ENCODE measurements at regions not wholly inside any gene's neighbourhood (a gene's known extent, or its start where the extent isn't known, plus 50 kb on each side); places are given as distances from the start of the nearest gene placed in this dataset.

- ChIA-PET RAD21 (ENCODE audit: unreplicated experiment) (no interaction called here), SMC1A (ENCODE audit: uncharacterized antibody, unreplicated experiment) (no interaction called here), POLR2A (no interaction called here), CTCF (interaction anchor here (0.9 to 1.4 kb wide), 4 partner anchors 174 to 188 kb away, joined by 3 to 5 read pairs (median 3); no protein-coding TSS in a partner anchor)
- ATAC-seq (no peak), FAIRE-seq (no peak), DNase-seq (ENCODE audit: low read depth, low spot score) (no peak)
- H3K4me2 ChIP-seq (ENCODE audit: control insufficient read depth, insufficient read depth): no peak overlapping the region
- no peak overlapping the region for H3K27ac ChIP-seq (ENCODE audit: control insufficient read depth, insufficient read depth)
- no peaks in the 10 kb centered on the region for H3K36me3 ChIP-seq (ENCODE audit: control insufficient read depth in 2 of 2, insufficient read depth in 2 of 2, low read length in 1 of 2)
- H3K27me3 ChIP-seq (replicated peaks in 1 of 2; ENCODE audit: control insufficient read depth in 2 of 2, insufficient read depth in 2 of 2, low read length in 1 of 2): no peaks in the 10 kb centered on the region
- WGBS (ENCODE audit: insufficient coverage, insufficient replicate concordance, low lambda C conversion rate, missing lambda C conversion rate): 23% methylated on average over 5 of the region's 5 CpGs
- in situ Hi-C loops (cut with MboI) (no loop called here), intact Hi-C loops (cut with micrococcal nuclease; ENCODE audit: unreplicated experiment) (loop anchor here (10.0 kb wide), 1 partner anchor 263 kb away; no protein-coding TSS in a partner anchor)
- H3K9me3 ChIP-seq (replicated peaks; ENCODE audit: control insufficient read depth, insufficient read depth, low read length): no peaks in the 10 kb centered on the region
- H3K9ac ChIP-seq (ENCODE audit: control insufficient read depth, insufficient read depth, low read length): no peak overlapping the region
- H4K20me1 ChIP-seq (ENCODE audit: control insufficient read depth, insufficient read depth): no peaks in the 10 kb centered on the region
- H3K4me1 ChIP-seq (ENCODE audit: control insufficient read depth, insufficient read depth, low read length): no peaks in the 10 kb centered on the region
- H3K79me2 ChIP-seq (ENCODE audit: control insufficient read depth, insufficient read depth, low read length): no peaks in the 10 kb centered on the region
- no peak overlapping the region for H3K4me3 ChIP-seq
- H2AFZ ChIP-seq (ENCODE audit: control insufficient read depth, low read depth, low read length): no peak overlapping the region
- no peak for TF ChIP-seq RELA (IDR thresholded peaks at IDR 0.05; ENCODE audit: borderline replicate concordance, partially characterized antibody)
- no peak for TF ChIP-seq NKRF (conservative IDR thresholded peaks at IDR 0.05)
- TF ChIP-seq ETV6 (conservative IDR thresholded peaks at IDR 0.05 in 1 of 2, IDR thresholded peaks at IDR 0.05 in 1 of 2; ENCODE audit: borderline replicate concordance in 1 of 2, low read depth in 1 of 2): no peak
- no peak for TF ChIP-seq EED (IDR thresholded peaks at IDR 0.05; ENCODE audit: low read depth)
- no peak for TF ChIP-seq GATAD2B (conservative IDR thresholded peaks at IDR 0.05; ENCODE audit: low read depth)
- no peak for TF ChIP-seq ZBED1 (IDR thresholded peaks at IDR 0.05; ENCODE audit: borderline replicate concordance)
- TF ChIP-seq SMARCA5 (IDR thresholded peaks at IDR 0.05): no peak
- TF ChIP-seq CTCF (IDR thresholded peaks at IDR 0.05 in 2 of 3, conservative IDR thresholded peaks at IDR 0.05 in 1 of 3; ENCODE audit: control insufficient read depth in 2 of 3, extremely low read depth in 1 of 3, insufficient read depth in 1 of 3, low read depth in 3 of 3, low read length in 3 of 3): no peak
- TF ChIP-seq POLR2AphosphoS2 (IDR thresholded peaks at IDR 0.05; ENCODE audit: low read depth, low read length): no peak
- no peak for TF ChIP-seq IRF3 (IDR thresholded peaks at IDR 0.05)
- TF ChIP-seq ZSCAN29 (IDR thresholded peaks at IDR 0.05): no peak
- no TSS peak for BruUV-seq (replicated peaks)
These were observed 172.3 kb downstream of the TGFB2 start for GRCh38 chr1:218517459-218517858.

Data from GM12878 (cell line).